HEK293 (cell line): ENCODE measurements at regions not wholly inside any gene's neighbourhood (a gene's known extent, or its start where the extent isn't known, plus 50 kb on each side); places are given as distances from the start of the nearest gene placed in this dataset.

Experiments used
- CTCF ChIA-PET: fragments of 350-600 bp; formaldehyde crosslinking; extraction: SDS; loops from one replicate; lab custom pipeline; 2021; ENCODE audit warnings: antibody characterized with exemption; lab: Yijun Ruan, JAX
- POLR2A ChIA-PET: fragments of 300-600 bp; formaldehyde crosslinking; extraction: SDS; loops from one replicate; lab custom pipeline; 2020; ENCODE audit warnings: antibody characterized with exemption, inconsistent platforms; lab: Yijun Ruan, JAX
- H3K27ac ChIP-seq: fragments of 200-500 bp; sonication (Bioruptor generic); 2 replicates; pipeline ENCODE4 v1.5.1; 2014; ENCODE audit warnings: low read depth, low read length, control low read depth, inconsistent platforms; ENCODE audit errors: extremely low read depth
- H3K36me3 ChIP-seq, 2 experiments: fragments of 200-500 bp in 1 of 2; sonication (Bioruptor generic) in 1 of 2; 1 replicate in 1 of 2; 2 replicates in 1 of 2; pipeline ENCODE4 v1.5.1; 2014 to 2017; ENCODE audit warnings: inconsistent platforms in 2 of 2, low read length in 2 of 2; ENCODE audit not compliant: control insufficient read depth in 2 of 2, insufficient read depth in 1 of 2
- H3K4me1 ChIP-seq: fragments of 200-500 bp; sonication (Bioruptor generic); 2 replicates; pipeline ENCODE4 v1.5.1; 2014; ENCODE audit warnings: mild to moderate bottlenecking, low read length, inconsistent platforms; ENCODE audit not compliant: control insufficient read depth, insufficient read depth
- H3K4me3 ChIP-seq: 2 replicates; pipeline ENCODE4 v1.5.1; 2011; ENCODE audit warnings: low read depth, mild to moderate bottlenecking, control low read depth, low read length, moderate library complexity
- H3K9me3 ChIP-seq: fragments of 200-500 bp; sonication (Bioruptor generic); 2 replicates; pipeline ENCODE4 v1.5.1; 2014; ENCODE audit warnings: low read depth, low read length, inconsistent platforms; ENCODE audit not compliant: control insufficient read depth, insufficient read depth
- HIC1 ChIP-seq: fragments of 450-650 bp; formaldehyde crosslinking; IDR thresholded peaks from 2 replicates; pipeline ENCODE4 v1.5.1; 2016; ENCODE audit warnings: missing biosample characterization, missing genetic modification characterization
- KLF1 ChIP-seq: fragments of 450-650 bp; formaldehyde crosslinking; IDR thresholded peaks from 2 replicates; pipeline ENCODE4 v1.5.1; 2016; ENCODE audit warnings: missing biosample characterization, missing genetic modification characterization
- SP2 ChIP-seq: fragments of 450-650 bp; formaldehyde crosslinking; IDR thresholded peaks from 2 replicates; pipeline ENCODE4 v1.5.1; 2016; ENCODE audit warnings: missing biosample characterization, missing genetic modification characterization
- SP7 ChIP-seq: fragments of 450-650 bp; formaldehyde crosslinking; IDR thresholded peaks from 2 replicates; pipeline ENCODE4 v1.5.1; 2016; ENCODE audit warnings: missing biosample characterization, missing genetic modification characterization
- TCF7L2 ChIP-seq: IDR thresholded peaks from 2 replicates; pipeline ENCODE4 v1.6.1; 2011; ENCODE audit warnings: low read depth, mild to moderate bottlenecking, inconsistent platforms, low read length, moderate library complexity, borderline replicate concordance
- TRIM28 ChIP-seq: IDR thresholded peaks from 2 replicates; pipeline ENCODE4 v1.6.1; 2011; ENCODE audit warnings: low read length, control low read depth, borderline replicate concordance
- ZBTB17 ChIP-seq: fragments of 450-650 bp; formaldehyde crosslinking; IDR thresholded peaks from 2 replicates; pipeline ENCODE4 v1.5.1; 2016; ENCODE audit warnings: missing biosample characterization, missing genetic modification characterization
- ZFP69B ChIP-seq: fragments of 450-650 bp; formaldehyde crosslinking; IDR thresholded peaks from 2 replicates; pipeline ENCODE4 v1.5.1; 2016; ENCODE audit warnings: missing biosample characterization, missing genetic modification characterization
- ZNF155 ChIP-seq: fragments of 450-650 bp; formaldehyde crosslinking; IDR thresholded peaks from 2 replicates; pipeline ENCODE4 v1.5.1; 2016; ENCODE audit warnings: missing biosample characterization, missing genetic modification characterization
- ZNF16 ChIP-seq: fragments of 450-650 bp; formaldehyde crosslinking; IDR thresholded peaks from 2 replicates; pipeline ENCODE4 v1.5.1; 2016; ENCODE audit warnings: low read depth, missing biosample characterization, missing genetic modification characterization
- ZNF2 ChIP-seq: fragments of 450-650 bp; formaldehyde crosslinking; IDR thresholded peaks from 2 replicates; pipeline ENCODE4 v1.5.1; 2016; ENCODE audit warnings: missing biosample characterization, missing genetic modification characterization
- ZNF202 ChIP-seq: fragments of 450-650 bp; formaldehyde crosslinking; IDR thresholded peaks from 2 replicates; pipeline ENCODE4 v1.5.1; 2016; ENCODE audit warnings: missing biosample characterization, missing genetic modification characterization, borderline replicate concordance
- ZNF221 ChIP-seq: fragments of 450-650 bp; formaldehyde crosslinking; IDR thresholded peaks from 2 replicates; pipeline ENCODE4 v1.5.1; 2017; ENCODE audit warnings: missing biosample characterization, missing genetic modification characterization, borderline replicate concordance
- ZNF223 ChIP-seq: fragments of 450-650 bp; formaldehyde crosslinking; IDR thresholded peaks from 2 replicates; pipeline ENCODE4 v1.5.1; 2016; ENCODE audit warnings: missing biosample characterization, missing genetic modification characterization
- ZNF350 ChIP-seq: fragments of 450-650 bp; formaldehyde crosslinking; IDR thresholded peaks from 2 replicates; pipeline ENCODE4 v1.5.0; 2017; ENCODE audit warnings: missing biosample characterization, mild to moderate bottlenecking, missing genetic modification characterization
- ZNF37A ChIP-seq: fragments of 450-650 bp; IDR thresholded peaks from 2 replicates; pipeline ENCODE4 v1.5.1; 2018; ENCODE audit warnings: missing biosample characterization, missing genetic modification characterization
- ZNF48 ChIP-seq: fragments of 450-650 bp; formaldehyde crosslinking; IDR thresholded peaks from 2 replicates; pipeline ENCODE4 v1.5.1; 2016; ENCODE audit warnings: missing biosample characterization, missing genetic modification characterization
- ZNF513 ChIP-seq: fragments of 450-650 bp; IDR thresholded peaks from 2 replicates; pipeline ENCODE4 v1.5.1; 2018; ENCODE audit warnings: missing biosample characterization, missing genetic modification characterization
- ZNF585B ChIP-seq: fragments of 450-650 bp; formaldehyde crosslinking; IDR thresholded peaks from 2 replicates; pipeline ENCODE4 v1.5.1; 2016; ENCODE audit warnings: missing biosample characterization, missing genetic modification characterization
- ZNF629 ChIP-seq: fragments of 450-650 bp; formaldehyde crosslinking; IDR thresholded peaks from 2 replicates; pipeline ENCODE4 v1.5.1; 2017; ENCODE audit warnings: missing biosample characterization, missing genetic modification characterization
- ZNF658 ChIP-seq: fragments of 450-650 bp; formaldehyde crosslinking; IDR thresholded peaks from 2 replicates; pipeline ENCODE4; 2016; ENCODE audit warnings: missing biosample characterization, missing genetic modification characterization
- ZNF707 ChIP-seq: fragments of 450-650 bp; formaldehyde crosslinking; IDR thresholded peaks from 2 replicates; pipeline ENCODE4 v1.5.1; 2016; ENCODE audit warnings: missing biosample characterization, missing genetic modification characterization
- ZNF768 ChIP-seq: fragments of 450-650 bp; formaldehyde crosslinking; IDR thresholded peaks from 2 replicates; pipeline ENCODE4 v1.5.1; 2018; ENCODE audit warnings: missing biosample characterization, mild to moderate bottlenecking, missing genetic modification characterization
- TF ChIP-seq, protein P1 (sequence below): fragments of 450-650 bp; formaldehyde crosslinking; conservative IDR thresholded peaks from 2 replicates; pipeline ENCODE4 v1.5.1; 2016; ENCODE audit warnings: low read depth, missing biosample characterization, missing genetic modification characterization
- TF ChIP-seq, protein P2 (sequence below): fragments of 450-650 bp; formaldehyde crosslinking; IDR thresholded peaks from 2 replicates; pipeline ENCODE4 v1.5.1; 2016; ENCODE audit warnings: missing biosample characterization, missing genetic modification characterization
- TF ChIP-seq, protein P3 (sequence below): fragments of 450-650 bp; IDR thresholded peaks from 2 replicates; pipeline ENCODE4 v1.5.1; 2018; ENCODE audit warnings: missing biosample characterization, mild to moderate bottlenecking, missing genetic modification characterization

- TF ChIP-seq TCF7L2 (no peak), HIC1 (no peak), ZNF2 (tag by site-specific recombination) (no peak), ZNF37A (no peak), ZNF768 (tag by site-specific recombination) (no peak), ZNF513 (no peak), ZNF585B (tag by site-specific recombination) (no peak), ZNF16 (tag by site-specific recombination) (no peak), TRIM28 (no peak), ZNF155 (no peak), ZNF350 (tag by site-specific recombination) (no peak), ZNF48 (tag by site-specific recombination) (no peak), ZNF223 (no peak)
- TF ChIP-seq, protein P1, sequence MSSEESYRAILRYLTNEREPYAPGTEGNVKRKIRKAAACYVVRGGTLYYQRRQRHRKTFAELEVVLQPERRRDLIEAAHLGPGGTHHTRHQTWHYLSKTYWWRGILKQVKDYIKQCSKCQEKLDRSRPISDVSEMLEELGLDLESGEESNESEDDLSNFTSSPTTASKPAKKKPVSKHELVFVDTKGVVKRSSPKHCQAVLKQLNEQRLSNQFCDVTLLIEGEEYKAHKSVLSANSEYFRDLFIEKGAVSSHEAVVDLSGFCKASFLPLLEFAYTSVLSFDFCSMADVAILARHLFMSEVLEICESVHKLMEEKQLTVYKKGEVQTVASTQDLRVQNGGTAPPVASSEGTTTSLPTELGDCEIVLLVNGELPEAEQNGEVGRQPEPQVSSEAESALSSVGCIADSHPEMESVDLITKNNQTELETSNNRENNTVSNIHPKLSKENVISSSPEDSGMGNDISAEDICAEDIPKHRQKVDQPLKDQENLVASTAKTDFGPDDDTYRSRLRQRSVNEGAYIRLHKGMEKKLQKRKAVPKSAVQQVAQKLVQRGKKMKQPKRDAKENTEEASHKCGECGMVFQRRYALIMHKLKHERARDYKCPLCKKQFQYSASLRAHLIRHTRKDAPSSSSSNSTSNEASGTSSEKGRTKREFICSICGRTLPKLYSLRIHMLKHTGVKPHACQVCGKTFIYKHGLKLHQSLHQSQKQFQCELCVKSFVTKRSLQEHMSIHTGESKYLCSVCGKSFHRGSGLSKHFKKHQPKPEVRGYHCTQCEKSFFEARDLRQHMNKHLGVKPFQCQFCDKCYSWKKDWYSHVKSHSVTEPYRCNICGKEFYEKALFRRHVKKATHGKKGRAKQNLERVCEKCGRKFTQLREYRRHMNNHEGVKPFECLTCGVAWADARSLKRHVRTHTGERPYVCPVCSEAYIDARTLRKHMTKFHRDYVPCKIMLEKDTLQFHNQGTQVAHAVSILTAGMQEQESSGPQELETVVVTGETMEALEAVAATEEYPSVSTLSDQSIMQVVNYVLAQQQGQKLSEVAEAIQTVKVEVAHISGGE (tag by site-specific recombination): no peak
- TF ChIP-seq, protein P2, sequence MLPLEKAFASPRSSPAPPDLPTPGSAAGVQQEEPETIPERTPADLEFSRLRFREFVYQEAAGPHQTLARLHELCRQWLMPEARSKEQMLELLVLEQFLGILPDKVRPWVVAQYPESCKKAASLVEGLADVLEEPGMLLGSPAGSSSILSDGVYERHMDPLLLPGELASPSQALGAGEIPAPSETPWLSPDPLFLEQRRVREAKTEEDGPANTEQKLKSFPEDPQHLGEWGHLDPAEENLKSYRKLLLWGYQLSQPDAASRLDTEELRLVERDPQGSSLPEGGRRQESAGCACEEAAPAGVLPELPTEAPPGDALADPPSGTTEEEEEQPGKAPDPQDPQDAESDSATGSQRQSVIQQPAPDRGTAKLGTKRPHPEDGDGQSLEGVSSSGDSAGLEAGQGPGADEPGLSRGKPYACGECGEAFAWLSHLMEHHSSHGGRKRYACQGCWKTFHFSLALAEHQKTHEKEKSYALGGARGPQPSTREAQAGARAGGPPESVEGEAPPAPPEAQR: no peak
Observed at GRCh38 chr12:90499795-90500194, 455.2 kb downstream of the CCER1 start.

DNA sequence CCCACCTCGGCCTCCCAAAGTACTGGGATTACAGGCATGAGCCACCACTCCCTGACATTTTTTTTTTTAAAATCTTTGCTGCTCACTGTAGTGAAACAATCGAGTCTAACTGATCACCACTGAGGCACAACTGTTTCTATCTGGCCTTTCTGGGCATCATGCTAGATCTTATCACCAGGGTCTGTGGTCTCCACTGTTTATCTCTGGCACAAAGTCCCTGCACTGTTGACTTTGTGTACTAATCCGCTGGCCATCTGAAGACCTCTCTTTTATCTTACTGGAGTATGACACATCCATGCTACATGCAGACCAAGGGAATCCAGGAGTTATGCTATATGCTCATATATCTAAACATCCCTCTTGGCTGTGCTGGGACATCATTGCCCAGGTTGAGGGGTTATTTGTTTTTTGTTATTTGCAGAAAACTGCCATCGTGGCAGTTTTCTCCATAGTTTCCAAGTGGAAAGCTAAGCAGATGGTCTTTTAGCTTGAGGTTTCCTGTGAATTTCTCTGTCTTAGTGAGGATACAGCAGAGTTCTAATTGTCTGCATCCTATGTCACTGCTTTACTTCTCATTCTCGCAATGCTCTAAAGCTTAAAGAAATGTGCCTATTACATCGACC is 456.9 kb downstream of the CCER1 start:
- ChIA-PET POLR2A (no interaction called here), CTCF (no interaction called here)
- Histone ChIP-seq H3K4me1 (no peaks in the 10 kb centered on the region), H3K4me3 (no peak overlapping the region), H3K9me3 (no peaks in the 10 kb centered on the region), H3K36me3 (no peaks in the 10 kb centered on the region), H3K27ac (no peak overlapping the region)
- TF ChIP-seq ZFP69B (tag by site-specific recombination): no peak
- no peak for TF ChIP-seq KLF1
- TF ChIP-seq ZBTB17 (tag by site-specific recombination): no peak
- TF ChIP-seq, protein P3, sequence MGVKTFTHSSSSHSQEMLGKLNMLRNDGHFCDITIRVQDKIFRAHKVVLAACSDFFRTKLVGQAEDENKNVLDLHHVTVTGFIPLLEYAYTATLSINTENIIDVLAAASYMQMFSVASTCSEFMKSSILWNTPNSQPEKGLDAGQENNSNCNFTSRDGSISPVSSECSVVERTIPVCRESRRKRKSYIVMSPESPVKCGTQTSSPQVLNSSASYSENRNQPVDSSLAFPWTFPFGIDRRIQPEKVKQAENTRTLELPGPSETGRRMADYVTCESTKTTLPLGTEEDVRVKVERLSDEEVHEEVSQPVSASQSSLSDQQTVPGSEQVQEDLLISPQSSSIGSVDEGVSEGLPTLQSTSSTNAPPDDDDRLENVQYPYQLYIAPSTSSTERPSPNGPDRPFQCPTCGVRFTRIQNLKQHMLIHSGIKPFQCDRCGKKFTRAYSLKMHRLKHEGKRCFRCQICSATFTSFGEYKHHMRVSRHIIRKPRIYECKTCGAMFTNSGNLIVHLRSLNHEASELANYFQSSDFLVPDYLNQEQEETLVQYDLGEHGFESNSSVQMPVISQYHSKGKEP (tag by site-specific recombination): no peak
- TF ChIP-seq SP2 (tag by site-specific recombination): no peak
- no peak for TF ChIP-seq ZNF221 (tag by site-specific recombination)
- TF ChIP-seq ZNF202 (tag by site-specific recombination): no peak
- TF ChIP-seq ZNF707 (tag by site-specific recombination): no peak
- no peak for TF ChIP-seq ZNF629 (tag by site-specific recombination)
- TF ChIP-seq ZNF658: no peak
- no peak for TF ChIP-seq SP7 (tag by site-specific recombination)

More at GRCh38 chr12:90499795-90500194, 455.2 kb downstream of the CCER1 start:
- H3K4me1 ChIP-seq: no peaks in the 10 kb centered on the region
- no peak overlapping the region for H3K4me3 ChIP-seq
- no peak overlapping the region for H3K27ac ChIP-seq
- CTCF ChIA-PET: interaction anchor here (0.8 kb wide), 1 partner anchor 776 kb away, joined by 3 read pairs; no protein-coding TSS in a partner anchor
- H3K36me3 ChIP-seq: no peaks in the 10 kb centered on the region
- POLR2A ChIA-PET: no interaction called here
- no peaks in the 10 kb centered on the region for H3K9me3 ChIP-seq
